ENCODE measurements at regions not wholly inside any gene's neighbourhood (a gene's known extent, or its start where the extent isn't known, plus 50 kb on each side); places are given as distances from the start of the nearest gene placed in this dataset.

DNA sequence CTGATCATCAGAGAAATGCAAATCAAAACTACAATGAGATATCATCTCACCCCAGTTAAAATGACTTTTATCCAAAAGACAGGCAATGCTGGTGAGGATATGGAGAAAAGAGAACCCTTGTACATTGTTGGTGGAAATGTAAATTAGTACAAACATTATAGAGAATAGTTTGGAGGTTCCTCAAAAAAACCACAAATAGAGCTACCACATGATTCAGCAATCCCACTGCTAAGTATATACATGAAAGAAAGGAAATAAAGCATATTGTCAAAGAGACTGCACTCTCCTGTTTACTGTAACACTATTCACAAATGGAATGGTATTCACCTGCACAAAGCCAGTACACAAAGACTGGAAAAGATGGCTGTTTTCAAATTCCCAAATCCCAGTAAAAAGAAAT lies 1233.7 kb downstream of the PCDH17 start:
- no peak overlapping the region for H3K4me3 Mint-ChIP-seq
- TF ChIP-seq, protein P1, sequence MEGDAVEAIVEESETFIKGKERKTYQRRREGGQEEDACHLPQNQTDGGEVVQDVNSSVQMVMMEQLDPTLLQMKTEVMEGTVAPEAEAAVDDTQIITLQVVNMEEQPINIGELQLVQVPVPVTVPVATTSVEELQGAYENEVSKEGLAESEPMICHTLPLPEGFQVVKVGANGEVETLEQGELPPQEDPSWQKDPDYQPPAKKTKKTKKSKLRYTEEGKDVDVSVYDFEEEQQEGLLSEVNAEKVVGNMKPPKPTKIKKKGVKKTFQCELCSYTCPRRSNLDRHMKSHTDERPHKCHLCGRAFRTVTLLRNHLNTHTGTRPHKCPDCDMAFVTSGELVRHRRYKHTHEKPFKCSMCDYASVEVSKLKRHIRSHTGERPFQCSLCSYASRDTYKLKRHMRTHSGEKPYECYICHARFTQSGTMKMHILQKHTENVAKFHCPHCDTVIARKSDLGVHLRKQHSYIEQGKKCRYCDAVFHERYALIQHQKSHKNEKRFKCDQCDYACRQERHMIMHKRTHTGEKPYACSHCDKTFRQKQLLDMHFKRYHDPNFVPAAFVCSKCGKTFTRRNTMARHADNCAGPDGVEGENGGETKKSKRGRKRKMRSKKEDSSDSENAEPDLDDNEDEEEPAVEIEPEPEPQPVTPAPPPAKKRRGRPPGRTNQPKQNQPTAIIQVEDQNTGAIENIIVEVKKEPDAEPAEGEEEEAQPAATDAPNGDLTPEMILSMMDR (conservative IDR thresholded peaks at IDR 0.05), result no peak
- H3K27me3 Mint-ChIP-seq (ENCODE audit: low read depth), result no peaks in the 10 kb centered on the region
- H3K27ac Mint-ChIP-seq (ENCODE audit: unreplicated experiment), result no peak overlapping the region
- H3K4me1 Mint-ChIP-seq, result no peaks in the 10 kb centered on the region
- peaks cover 5% of the 10 kb centered on the region for H3K9me3 Mint-ChIP-seq
- DNase-seq (ENCODE audit: low read depth, low spot score), result no peak
- H3K36me3 Mint-ChIP-seq (ENCODE audit: low read depth), result no peaks in the 10 kb centered on the region

DNA sequence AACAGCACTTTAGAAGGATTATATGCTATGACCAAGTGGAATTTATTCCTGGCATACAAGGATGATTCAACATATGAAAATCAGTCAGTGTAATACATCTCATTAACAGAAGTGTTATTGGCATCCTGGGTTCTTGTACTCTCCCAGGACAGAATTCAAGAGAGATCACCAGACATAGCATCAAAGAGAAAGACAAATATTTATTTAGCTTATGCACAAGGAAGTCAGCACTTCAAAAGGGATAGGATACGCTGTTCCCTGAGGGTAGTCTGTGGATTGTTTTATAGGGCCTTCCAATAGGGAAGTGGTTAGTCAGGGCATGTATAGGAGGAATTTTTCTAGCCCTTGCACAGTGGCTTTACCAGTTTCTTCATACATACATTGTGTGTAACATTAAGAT lies 1238.0 kb downstream of the PCDH17 start:
- no peak overlapping the region for H3K27ac Mint-ChIP-seq (ENCODE audit: unreplicated experiment)
- TF ChIP-seq, protein P1 (conservative IDR thresholded peaks at IDR 0.05), result no peak
- DNase-seq (ENCODE audit: low read depth, low spot score), result no peak
- H3K9me3 Mint-ChIP-seq, result peaks cover 8% of the 10 kb centered on the region
- H3K4me3 Mint-ChIP-seq, result no peak overlapping the region
- no peaks in the 10 kb centered on the region for H3K27me3 Mint-ChIP-seq (ENCODE audit: low read depth)
- H3K36me3 Mint-ChIP-seq (ENCODE audit: low read depth), result no peaks in the 10 kb centered on the region
- H3K4me1 Mint-ChIP-seq, result no peaks in the 10 kb centered on the region

DNA sequence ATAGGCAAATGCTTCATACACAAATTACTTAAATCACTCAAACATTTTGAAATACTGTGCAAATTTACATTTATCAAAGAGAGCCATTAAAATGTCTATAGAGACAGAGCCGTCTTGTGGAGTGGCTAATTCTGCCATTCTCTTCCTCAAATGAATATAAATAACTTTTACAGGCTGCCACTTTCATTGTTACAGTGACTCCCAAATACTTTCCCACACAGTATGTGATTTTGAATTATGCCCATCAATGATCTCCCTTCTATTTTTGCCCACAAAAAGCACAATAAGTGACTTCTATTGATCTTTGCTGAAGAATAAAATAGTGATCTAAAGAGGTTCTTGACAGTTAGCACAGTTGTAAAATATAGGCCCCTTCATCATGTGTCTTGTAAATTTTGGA lies 1244.9 kb downstream of the PCDH17 start:
- DNase-seq (ENCODE audit: low read depth, low spot score), result no peak
- H3K27me3 Mint-ChIP-seq (ENCODE audit: low read depth), result no peaks in the 10 kb centered on the region
- no peak overlapping the region for H3K27ac Mint-ChIP-seq (ENCODE audit: unreplicated experiment)
- H3K36me3 Mint-ChIP-seq (ENCODE audit: low read depth), result no peaks in the 10 kb centered on the region
- no peak overlapping the region for H3K4me3 Mint-ChIP-seq
- TF ChIP-seq, protein P1 (conservative IDR thresholded peaks at IDR 0.05), result no peak
- H3K9me3 Mint-ChIP-seq, result peaks cover 2% of the 10 kb centered on the region
- H3K4me1 Mint-ChIP-seq, result no peaks in the 10 kb centered on the region

DNA sequence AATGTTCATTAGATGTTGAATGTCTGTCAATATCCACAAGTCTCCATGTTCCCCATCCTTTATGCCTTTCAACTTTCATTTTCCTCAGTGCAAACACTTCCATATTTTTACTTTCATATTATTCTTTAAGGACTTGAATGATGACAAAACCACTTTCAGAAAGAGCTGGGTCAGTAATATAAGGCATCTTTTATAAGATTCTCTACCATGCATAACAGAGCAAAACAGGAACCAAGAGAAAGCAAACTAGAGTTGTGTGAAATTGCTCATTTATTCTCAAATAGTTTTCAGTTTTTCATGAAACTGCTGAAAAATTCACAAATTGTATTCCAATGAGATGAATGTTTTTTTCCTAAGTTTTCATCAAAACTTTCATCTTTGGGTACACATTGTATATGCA lies 1247.6 kb downstream of the PCDH17 start:
- H3K27ac Mint-ChIP-seq (ENCODE audit: unreplicated experiment), result no peak overlapping the region
- no peaks in the 10 kb centered on the region for H3K36me3 Mint-ChIP-seq (ENCODE audit: low read depth)
- TF ChIP-seq, protein P1 (conservative IDR thresholded peaks at IDR 0.05), result no peak
- H3K27me3 Mint-ChIP-seq (ENCODE audit: low read depth), result no peaks in the 10 kb centered on the region
- H3K4me1 Mint-ChIP-seq, result no peaks in the 10 kb centered on the region
- no peak overlapping the region for H3K4me3 Mint-ChIP-seq
- H3K9me3 Mint-ChIP-seq, result no peaks in the 10 kb centered on the region
- DNase-seq (ENCODE audit: low read depth, low spot score), result no peak

DNA sequence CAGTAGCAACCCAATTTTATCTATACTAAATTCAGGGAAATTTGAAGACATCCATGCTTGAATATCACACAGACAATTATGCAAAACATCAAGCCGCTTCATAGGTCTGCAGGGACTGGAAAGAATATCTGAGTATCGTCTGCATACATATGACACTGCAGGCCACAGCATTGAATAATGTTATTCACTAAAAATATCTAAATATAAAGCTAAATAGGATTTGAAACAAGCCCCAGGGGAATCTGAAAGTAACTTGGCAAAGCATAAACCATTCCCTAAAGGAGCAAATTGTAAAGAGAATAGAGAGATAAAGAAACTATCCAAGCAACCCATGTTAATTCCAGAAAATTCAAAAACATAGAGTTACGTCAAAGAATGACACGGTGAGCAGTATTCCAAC lies 1251.0 kb downstream of the PCDH17 start:
- H3K27ac Mint-ChIP-seq (ENCODE audit: unreplicated experiment), result no peak overlapping the region

More for the DNA sequence above, 1251.0 kb downstream of the PCDH17 start:
- DNase-seq (ENCODE audit: low read depth, low spot score), result no peak
- TF ChIP-seq, protein P1 (conservative IDR thresholded peaks at IDR 0.05), result no peak
- H3K4me3 Mint-ChIP-seq, result no peak overlapping the region
- H3K27me3 Mint-ChIP-seq (ENCODE audit: low read depth), result no peaks in the 10 kb centered on the region
- no peaks in the 10 kb centered on the region for H3K9me3 Mint-ChIP-seq
- no peaks in the 10 kb centered on the region for H3K36me3 Mint-ChIP-seq (ENCODE audit: low read depth)
- H3K4me1 Mint-ChIP-seq, result no peaks in the 10 kb centered on the region
